GM12873 (cell line): ENCODE measurements at regions not wholly inside any gene's neighbourhood (a gene's known extent, or its start where the extent isn't known, plus 50 kb on each side); places are given as distances from the start of the nearest gene placed in this dataset.

Source experiments
- TF ChIP-seq, protein P1 (sequence below): IDR thresholded peaks from 2 replicates; pipeline ENCODE4 v1.5.1; 2012; ENCODE audit warnings: low read depth, mild to moderate bottlenecking, moderate library complexity, low read length, control low read depth; ENCODE audit not compliant: insufficient read depth; ENCODE audit errors: missing control alignments

DNA sequence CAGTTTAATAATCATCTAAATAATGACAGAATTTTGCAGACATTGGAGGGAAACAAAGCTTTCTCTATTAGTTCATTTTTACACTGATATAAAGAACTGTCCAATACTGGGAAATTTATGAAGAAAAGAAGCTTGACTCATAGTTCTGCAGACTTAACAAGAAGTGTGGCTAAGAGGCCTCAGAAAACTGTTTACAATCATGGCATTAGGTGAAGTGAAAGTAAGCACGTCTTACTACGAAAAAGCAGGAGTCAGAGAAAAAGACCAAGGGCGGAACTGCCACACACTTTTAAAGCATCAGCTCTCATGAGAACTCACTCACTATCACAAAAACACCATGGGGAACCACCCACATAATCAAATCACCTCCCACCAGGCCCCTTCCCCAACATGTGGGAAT, 804.4 kb downstream of the FLRT2 start:
- TF ChIP-seq, protein P1, sequence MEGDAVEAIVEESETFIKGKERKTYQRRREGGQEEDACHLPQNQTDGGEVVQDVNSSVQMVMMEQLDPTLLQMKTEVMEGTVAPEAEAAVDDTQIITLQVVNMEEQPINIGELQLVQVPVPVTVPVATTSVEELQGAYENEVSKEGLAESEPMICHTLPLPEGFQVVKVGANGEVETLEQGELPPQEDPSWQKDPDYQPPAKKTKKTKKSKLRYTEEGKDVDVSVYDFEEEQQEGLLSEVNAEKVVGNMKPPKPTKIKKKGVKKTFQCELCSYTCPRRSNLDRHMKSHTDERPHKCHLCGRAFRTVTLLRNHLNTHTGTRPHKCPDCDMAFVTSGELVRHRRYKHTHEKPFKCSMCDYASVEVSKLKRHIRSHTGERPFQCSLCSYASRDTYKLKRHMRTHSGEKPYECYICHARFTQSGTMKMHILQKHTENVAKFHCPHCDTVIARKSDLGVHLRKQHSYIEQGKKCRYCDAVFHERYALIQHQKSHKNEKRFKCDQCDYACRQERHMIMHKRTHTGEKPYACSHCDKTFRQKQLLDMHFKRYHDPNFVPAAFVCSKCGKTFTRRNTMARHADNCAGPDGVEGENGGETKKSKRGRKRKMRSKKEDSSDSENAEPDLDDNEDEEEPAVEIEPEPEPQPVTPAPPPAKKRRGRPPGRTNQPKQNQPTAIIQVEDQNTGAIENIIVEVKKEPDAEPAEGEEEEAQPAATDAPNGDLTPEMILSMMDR: no peak

DNA sequence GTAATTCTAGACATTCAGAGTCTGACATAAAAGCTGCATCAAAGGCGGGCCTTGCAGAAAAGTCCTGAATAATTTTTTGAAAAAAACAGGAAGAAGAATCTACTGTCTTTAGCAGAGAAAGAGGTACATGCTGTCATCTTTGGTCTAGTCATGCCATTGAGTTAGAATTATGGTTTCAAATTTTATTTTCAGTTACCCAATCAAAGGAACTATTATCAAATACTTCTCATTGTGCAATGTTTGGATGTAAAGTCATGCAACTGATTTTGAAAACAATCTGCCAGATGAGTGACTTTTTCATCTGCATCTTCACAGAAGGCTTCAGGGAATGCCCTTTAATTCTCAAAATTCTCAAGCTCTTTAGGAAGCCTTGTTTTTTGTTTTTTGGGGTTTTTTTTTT, 803.5 kb downstream of the FLRT2 start:
- TF ChIP-seq, protein P1: no peak

DNA sequence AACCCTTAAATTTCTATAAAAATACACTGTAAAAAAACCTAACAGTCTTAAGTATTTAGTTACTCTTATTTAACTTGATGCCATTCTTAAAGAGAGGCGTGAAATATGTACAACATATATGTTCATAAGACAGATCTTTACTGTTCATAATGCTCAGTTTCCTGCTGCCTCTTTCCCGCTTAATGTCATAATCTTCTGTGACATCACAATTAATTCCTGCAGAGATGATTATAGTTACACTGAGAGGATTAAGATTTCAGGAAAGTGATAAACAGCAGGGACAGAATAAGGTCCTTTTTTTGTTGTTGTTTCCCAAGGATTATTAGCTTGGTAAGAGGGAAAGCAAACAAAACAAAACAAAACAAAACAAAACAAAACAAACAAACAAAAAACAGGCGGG, 801.4 kb downstream of the FLRT2 start:
- TF ChIP-seq, protein P1: no peak

DNA sequence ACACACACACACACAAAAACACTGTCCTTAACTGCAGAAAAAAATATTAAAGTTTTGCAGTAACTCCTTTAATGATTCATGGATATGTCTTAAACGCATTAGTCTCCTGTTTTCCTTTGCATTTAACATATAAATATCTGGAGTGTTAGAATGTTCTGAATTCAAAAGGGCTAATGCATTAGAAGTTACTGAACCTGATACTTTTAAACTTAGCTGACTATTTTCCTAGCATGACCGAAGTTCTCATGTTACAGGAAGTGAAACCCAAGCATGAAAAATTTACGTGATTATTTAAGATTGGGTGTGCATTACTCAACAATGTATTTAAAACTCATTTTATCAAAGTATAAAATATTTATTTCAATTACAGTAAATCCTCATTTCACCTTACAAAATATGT, 791.2 kb downstream of the FLRT2 start:
- TF ChIP-seq, protein P1: no peak

DNA sequence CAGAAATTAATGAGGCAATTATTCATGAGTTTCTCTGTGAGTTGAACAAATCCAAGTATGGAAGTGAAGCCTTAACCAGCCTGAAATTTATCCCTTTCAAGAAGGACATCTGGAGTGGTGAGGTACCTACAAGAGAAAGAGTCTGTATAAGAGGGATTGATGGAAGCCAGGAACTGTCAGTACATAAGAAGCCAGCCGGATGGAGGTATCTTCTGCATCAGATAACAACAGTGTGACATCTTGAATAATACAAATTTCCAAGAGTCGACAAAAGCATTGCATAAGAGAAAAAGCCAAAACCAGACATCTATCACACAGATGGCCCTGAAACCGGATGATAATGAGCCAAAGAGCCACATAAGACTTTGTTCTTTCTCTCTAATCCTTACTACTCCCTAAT, 781.2 kb downstream of the FLRT2 start:
- TF ChIP-seq, protein P1: no peak

DNA sequence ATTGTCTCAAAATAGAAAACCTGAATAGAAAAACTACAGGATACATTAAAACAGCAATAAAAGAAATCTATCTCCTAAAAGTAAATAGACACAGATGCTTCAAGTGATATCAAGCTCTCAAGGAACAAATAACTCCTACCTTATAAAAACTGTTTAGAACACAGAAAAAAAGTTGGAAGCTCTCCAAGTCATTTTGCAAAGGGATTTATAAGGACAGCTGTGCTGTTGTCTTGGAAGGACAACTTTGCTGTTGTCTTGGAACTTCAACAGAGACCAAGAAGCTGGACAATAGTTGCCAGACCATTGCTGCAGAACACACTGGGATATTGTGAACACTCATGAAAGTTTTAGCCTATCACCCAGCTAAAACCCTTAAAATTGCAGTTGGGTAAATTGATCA, 780.7 kb downstream of the FLRT2 start:
- TF ChIP-seq, protein P1: no peak

DNA sequence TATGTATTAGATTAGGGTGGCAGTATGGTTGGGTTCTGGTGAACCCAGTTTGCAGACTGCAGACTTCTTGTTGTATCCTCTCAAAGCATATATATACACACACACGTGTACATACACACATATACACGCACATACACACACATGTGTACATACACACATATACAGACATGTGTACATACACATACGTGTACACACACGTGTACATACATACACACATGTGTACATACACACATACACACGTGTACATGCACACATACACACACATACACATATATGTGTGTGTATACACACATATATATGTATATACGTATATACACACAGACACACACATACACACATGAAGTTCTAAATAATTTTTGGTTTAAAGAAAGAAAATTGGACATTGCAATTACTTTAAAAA, 780.2 kb downstream of the FLRT2 start:
- TF ChIP-seq, protein P1: no peak

DNA sequence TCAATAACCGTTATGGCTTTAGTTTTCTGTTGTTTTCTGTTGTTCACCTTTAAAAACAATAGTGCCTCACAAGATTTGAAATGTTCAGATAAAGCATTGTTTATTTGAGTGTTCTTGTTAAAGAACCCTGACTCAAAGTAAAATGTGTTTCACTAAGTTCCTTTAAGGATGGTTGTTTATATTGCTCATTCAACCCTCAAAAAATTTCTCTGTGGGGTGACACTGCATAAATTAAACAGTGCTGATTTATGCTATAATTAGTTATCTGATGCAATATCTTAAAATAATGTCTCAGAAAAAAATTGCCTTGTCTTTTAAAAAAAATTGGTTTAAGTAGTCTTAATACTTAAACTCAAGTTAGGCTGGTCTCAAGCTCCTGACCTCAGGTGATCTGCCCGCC, 775.1 kb downstream of the FLRT2 start:
- TF ChIP-seq, protein P1: no peak
